ENCODE measurements at regions not wholly inside any gene's neighbourhood (a gene's known extent, or its start where the extent isn't known, plus 50 kb on each side); places are given as distances from the start of the nearest gene placed in this dataset.

DNA sequence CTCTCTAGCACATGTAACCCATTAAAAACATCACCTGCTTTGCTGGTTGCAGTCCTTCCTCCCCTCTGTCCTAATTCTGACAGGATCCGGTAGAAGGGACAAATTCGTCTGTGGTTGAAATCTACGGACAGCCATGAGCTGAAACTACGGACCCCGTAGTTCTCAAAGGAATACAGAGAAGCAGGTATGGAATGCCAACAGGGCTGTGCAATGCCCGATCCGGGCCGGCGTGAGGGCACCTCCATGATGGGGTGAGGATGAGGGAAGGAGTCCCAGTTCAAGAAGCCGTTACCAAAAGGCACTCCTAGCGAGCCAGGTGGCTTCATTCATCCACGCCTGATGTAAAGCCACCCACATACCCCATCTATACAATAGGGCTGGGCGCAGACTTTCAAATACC, 160.0 kb upstream of the NSMCE3 start:
- DNase-seq, result no peak
- Histone ChIP-seq H3K27ac (no peak overlapping the region), H3K4me1 (no peaks in the 10 kb centered on the region), H3K4me3 (no peak overlapping the region), H3K27me3 (no peaks in the 10 kb centered on the region), H3K36me3 (no peaks in the 10 kb centered on the region), H3K9me3 (no peaks in the 10 kb centered on the region)
- TF ChIP-seq POLR2AphosphoS5 (IDR thresholded peaks at IDR 0.05), result no peak
- no peak for TF ChIP-seq POLR2A (IDR thresholded peaks at IDR 0.05)
- TF ChIP-seq, protein P1, sequence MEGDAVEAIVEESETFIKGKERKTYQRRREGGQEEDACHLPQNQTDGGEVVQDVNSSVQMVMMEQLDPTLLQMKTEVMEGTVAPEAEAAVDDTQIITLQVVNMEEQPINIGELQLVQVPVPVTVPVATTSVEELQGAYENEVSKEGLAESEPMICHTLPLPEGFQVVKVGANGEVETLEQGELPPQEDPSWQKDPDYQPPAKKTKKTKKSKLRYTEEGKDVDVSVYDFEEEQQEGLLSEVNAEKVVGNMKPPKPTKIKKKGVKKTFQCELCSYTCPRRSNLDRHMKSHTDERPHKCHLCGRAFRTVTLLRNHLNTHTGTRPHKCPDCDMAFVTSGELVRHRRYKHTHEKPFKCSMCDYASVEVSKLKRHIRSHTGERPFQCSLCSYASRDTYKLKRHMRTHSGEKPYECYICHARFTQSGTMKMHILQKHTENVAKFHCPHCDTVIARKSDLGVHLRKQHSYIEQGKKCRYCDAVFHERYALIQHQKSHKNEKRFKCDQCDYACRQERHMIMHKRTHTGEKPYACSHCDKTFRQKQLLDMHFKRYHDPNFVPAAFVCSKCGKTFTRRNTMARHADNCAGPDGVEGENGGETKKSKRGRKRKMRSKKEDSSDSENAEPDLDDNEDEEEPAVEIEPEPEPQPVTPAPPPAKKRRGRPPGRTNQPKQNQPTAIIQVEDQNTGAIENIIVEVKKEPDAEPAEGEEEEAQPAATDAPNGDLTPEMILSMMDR (IDR thresholded peaks at IDR 0.05), result no peak
- TF ChIP-seq EP300 (IDR thresholded peaks at IDR 0.05; ENCODE audit: low read depth), result no peak
- WGBS, 2 donors (ENCODE audit: low coverage in 1 of 2), result 82 to 91% methylated on average over 7 to 13 of the region's 13 CpGs
- in situ Hi-C loops (cut with MboI; ENCODE audit: low pct_ligation_motif_present in 1 of 4, low pct_unique_long_range_greater_than_20kb in 1 of 4, low sequenced_read_pairs in 3 of 4) (no loop called here), intact Hi-C loops (cut with DNase I; ENCODE audit: low total_unique reads) (no loop called here)

DNA sequence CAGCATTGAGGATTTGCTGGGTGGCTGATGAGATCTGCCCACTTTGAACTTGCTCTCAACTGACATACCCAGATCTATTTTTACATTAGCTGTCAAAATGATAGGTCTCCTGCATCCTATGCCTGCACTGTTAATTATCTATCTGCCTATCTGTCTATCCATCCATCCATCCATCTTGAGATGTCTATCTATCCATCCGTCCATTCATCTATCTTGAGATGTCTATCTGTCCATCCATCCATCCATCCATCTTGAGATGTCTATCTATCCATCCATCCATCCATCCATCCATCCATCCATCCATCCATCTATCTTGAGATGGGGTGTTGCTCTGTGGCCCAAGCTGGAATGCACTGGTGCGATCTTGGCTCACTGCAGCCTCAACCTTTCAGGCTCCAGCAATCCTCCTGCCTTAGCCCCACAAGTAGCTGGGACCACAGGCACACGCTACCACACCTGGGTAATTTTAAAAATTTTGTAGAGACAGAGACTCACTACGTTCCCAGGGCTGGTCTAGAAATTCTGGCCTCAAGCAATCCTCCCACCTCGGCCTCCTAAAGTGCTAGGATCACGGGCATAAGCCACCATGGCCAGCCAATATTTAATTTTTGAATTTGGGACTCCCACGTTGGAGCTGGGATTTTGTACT, 159.4 kb upstream of the NSMCE3 start:
- WGBS, 2 donors (ENCODE audit: low coverage in 1 of 2), result 78 to 92% methylated on average over 4 to 7 of the region's 7 CpGs
- in situ Hi-C loops (cut with MboI; ENCODE audit: low pct_ligation_motif_present in 1 of 4, low pct_unique_long_range_greater_than_20kb in 1 of 4, low sequenced_read_pairs in 3 of 4) (no loop called here), intact Hi-C loops (cut with DNase I; ENCODE audit: low total_unique reads) (no loop called here)
- DNase-seq, result no peak
- H3K36me3 ChIP-seq, result no peaks in the 10 kb centered on the region
- TF ChIP-seq, protein P1 (IDR thresholded peaks at IDR 0.05), result no peak
- TF ChIP-seq EP300 (IDR thresholded peaks at IDR 0.05; ENCODE audit: low read depth), result no peak
- no peak for TF ChIP-seq POLR2A (IDR thresholded peaks at IDR 0.05)
- TF ChIP-seq POLR2AphosphoS5 (IDR thresholded peaks at IDR 0.05), result no peak
- no peaks in the 10 kb centered on the region for H3K9me3 ChIP-seq
- H3K4me3 ChIP-seq, result no peak overlapping the region
- H3K4me1 ChIP-seq, result no peaks in the 10 kb centered on the region
- H3K27ac ChIP-seq, result no peak overlapping the region
- H3K27me3 ChIP-seq, result no peaks in the 10 kb centered on the region

DNA sequence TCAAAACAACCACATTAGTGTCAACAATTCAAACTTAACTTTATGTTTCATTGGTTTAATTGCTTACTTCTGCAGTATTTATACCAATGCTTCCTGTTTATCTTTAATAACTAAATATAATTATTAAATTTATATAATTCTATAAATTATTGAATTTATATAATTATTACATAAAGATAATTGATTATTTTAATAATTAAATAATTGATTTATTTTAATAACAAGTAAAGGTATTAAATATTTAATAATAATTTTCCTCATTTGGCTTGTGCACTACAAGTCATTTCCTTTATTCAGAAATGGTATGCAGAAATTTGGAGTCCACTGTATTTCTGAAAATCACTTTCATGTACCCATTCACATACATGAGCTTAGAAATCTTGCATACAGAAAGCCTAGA, 156.2 kb upstream of the NSMCE3 start:
- no peaks in the 10 kb centered on the region for H3K9me3 ChIP-seq
- TF ChIP-seq EP300 (IDR thresholded peaks at IDR 0.05; ENCODE audit: low read depth) (no peak), POLR2A (IDR thresholded peaks at IDR 0.05) (no peak), POLR2AphosphoS5 (IDR thresholded peaks at IDR 0.05) (no peak)
- TF ChIP-seq, protein P1 (IDR thresholded peaks at IDR 0.05), result no peak
- no peaks in the 10 kb centered on the region for H3K36me3 ChIP-seq
- no peaks in the 10 kb centered on the region for H3K4me1 ChIP-seq
- no peak for DNase-seq
- intact Hi-C loops (cut with DNase I; ENCODE audit: low total_unique reads) (no loop called here), in situ Hi-C loops (cut with MboI; ENCODE audit: low pct_ligation_motif_present in 1 of 4, low pct_unique_long_range_greater_than_20kb in 1 of 4, low sequenced_read_pairs in 3 of 4) (no loop called here)
- H3K27me3 ChIP-seq, result no peaks in the 10 kb centered on the region
- no peak overlapping the region for H3K4me3 ChIP-seq
- H3K27ac ChIP-seq, result no peak overlapping the region

DNA sequence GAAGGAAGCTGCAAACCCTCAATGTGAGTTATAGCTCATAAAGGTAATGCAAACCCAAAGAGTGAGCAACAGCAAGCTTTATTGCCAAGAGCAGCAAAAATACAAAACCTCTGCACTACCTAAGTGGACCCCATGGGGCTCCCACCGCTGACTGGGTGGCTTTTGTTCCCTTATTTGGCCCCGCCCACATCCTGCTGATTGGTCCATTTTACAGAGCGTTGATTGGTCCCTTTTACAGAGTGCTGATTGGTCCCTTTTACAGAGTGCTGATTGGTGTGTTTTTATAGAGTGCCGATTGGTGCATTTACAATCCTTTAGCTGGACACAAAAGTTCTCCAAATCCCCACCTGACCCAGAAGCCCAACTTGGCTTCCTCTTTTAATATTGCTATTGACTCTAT, 154.5 kb upstream of the NSMCE3 start:
- DNase-seq, result no peak
- TF ChIP-seq POLR2AphosphoS5 (IDR thresholded peaks at IDR 0.05) (no peak), POLR2A (IDR thresholded peaks at IDR 0.05) (no peak)
- H3K27me3 ChIP-seq, result no peaks in the 10 kb centered on the region
- H3K9me3 ChIP-seq, result no peaks in the 10 kb centered on the region
- H3K4me1 ChIP-seq, result no peaks in the 10 kb centered on the region
- in situ Hi-C loops (cut with MboI; ENCODE audit: low pct_ligation_motif_present in 1 of 4, low pct_unique_long_range_greater_than_20kb in 1 of 4, low sequenced_read_pairs in 3 of 4) (no loop called here), intact Hi-C loops (cut with DNase I; ENCODE audit: low total_unique reads) (no loop called here)
- 86 to 89% methylated on average over 1 to 4 of the region's 4 CpGs for WGBS, 2 donors (ENCODE audit: low coverage in 1 of 2)
- no peaks in the 10 kb centered on the region for H3K36me3 ChIP-seq
- H3K4me3 ChIP-seq, result no peak overlapping the region
- H3K27ac ChIP-seq, result no peak overlapping the region

DNA sequence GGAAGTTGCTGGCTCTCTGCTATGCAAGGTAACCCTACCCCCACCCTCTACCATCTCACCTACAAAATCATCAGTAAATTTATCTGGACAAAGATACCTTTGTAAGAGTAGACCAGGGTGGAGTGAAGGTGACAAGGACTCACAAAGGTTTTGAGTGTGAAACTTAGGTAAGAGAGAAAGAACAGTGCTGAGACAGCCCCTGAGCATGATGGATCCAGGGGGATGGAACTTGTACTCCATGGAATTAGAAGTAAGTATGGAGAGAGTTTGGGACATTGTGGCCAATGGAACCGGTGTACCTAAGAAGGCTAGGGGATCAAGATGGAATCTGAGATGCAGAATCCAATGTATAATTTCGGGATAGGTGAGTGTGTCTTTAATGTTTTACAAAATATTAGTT, 153.0 kb upstream of the NSMCE3 start:
- H3K27me3 ChIP-seq, result no peaks in the 10 kb centered on the region
- 86 to 94% methylated on average over 2 of the region's 2 CpGs for WGBS, 2 donors (ENCODE audit: low coverage in 1 of 2)
- in situ Hi-C loops (cut with MboI; ENCODE audit: low pct_ligation_motif_present in 1 of 4, low pct_unique_long_range_greater_than_20kb in 1 of 4, low sequenced_read_pairs in 3 of 4) (no loop called here), intact Hi-C loops (cut with DNase I; ENCODE audit: low total_unique reads) (no loop called here)
- no peak for DNase-seq
- no peaks in the 10 kb centered on the region for H3K36me3 ChIP-seq
- TF ChIP-seq, protein P1 (IDR thresholded peaks at IDR 0.05), result no peak
- TF ChIP-seq EP300 (IDR thresholded peaks at IDR 0.05; ENCODE audit: low read depth), result no peak
- TF ChIP-seq POLR2A (IDR thresholded peaks at IDR 0.05), result no peak
- no peak for TF ChIP-seq POLR2AphosphoS5 (IDR thresholded peaks at IDR 0.05)
- H3K27ac ChIP-seq, result no peak overlapping the region
- no peaks in the 10 kb centered on the region for H3K4me1 ChIP-seq
- H3K4me3 ChIP-seq, result no peak overlapping the region
- no peaks in the 10 kb centered on the region for H3K9me3 ChIP-seq
